Tibial nerve (tissue), 4 donors: ENCODE measurements at regions not wholly inside any gene's neighbourhood (a gene's known extent, or its start where the extent isn't known, plus 50 kb on each side); places are given as distances from the start of the nearest gene placed in this dataset.
A peak's percentile ranks its signal among the peaks of the same experiment; 100 is the strongest.

Experiments used
- DNase-seq, 2 donors: peaks; one replicate each; pipeline ENCODE4 v3.0.0-alpha.2; 2019; ENCODE audit warnings: low spot score in 2 of 2
- H3K27ac ChIP-seq, 4 donors: fragments of 200-600 bp; sonication (generic) in 3 of 4; one replicate each; pipeline ENCODE4 v1.5.1; 2017 to 2019; ENCODE audit warnings: mild to moderate bottlenecking in 1 of 4
- H3K27me3 ChIP-seq, 2 donors: fragments of 200-600 bp; sonication (generic) in 1 of 2; one replicate each; pipeline versions ENCODE4 v1.5.1 to v1.6.0; 2017 to 2019
- H3K36me3 ChIP-seq, 3 donors: fragments of 200-600 bp; sonication (generic); one replicate each; pipeline ENCODE4 v1.5.1; 2018 to 2019
- H3K4me1 ChIP-seq, 4 donors: fragments of 200-600 bp; sonication (generic) in 3 of 4; one replicate each; pipeline ENCODE4 v1.5.1; 2017 to 2019
- H3K4me3 ChIP-seq, 4 donors: fragments of 200-600 bp; sonication (generic) in 3 of 4; one replicate each; pipeline ENCODE4 v1.5.1; 2017 to 2019; ENCODE audit warnings: mild to moderate bottlenecking in 1 of 4, moderate library complexity in 1 of 4
- H3K9me3 ChIP-seq, 4 donors: fragments of 200-600 bp; sonication (generic) in 3 of 4; one replicate each; pipeline ENCODE4 v1.5.1; 2017 to 2019
- EP300 ChIP-seq, 2 donors: sonication (generic); formaldehyde crosslinking; IDR thresholded peaks; one replicate each; pipeline ENCODE4 v1.6.1; 2017; ENCODE audit warnings: antibody characterized with exemption in 2 of 2, mild to moderate bottlenecking in 1 of 2
- POLR2A ChIP-seq, 2 donors: fragments of 450-650 bp; IDR thresholded peaks; one replicate each; pipeline ENCODE4 v1.6.1; 2017; ENCODE audit warnings: antibody characterized with exemption in 2 of 2, mild to moderate bottlenecking in 2 of 2, moderate library complexity in 2 of 2
- WGBS, 2 donors: methylation state at CpG; one replicate each; pipeline ENCODE4 v1.1.5; 2018; 5-methylcytosine and 5-hydroxymethylcytosine counted together
- TF ChIP-seq, protein P1 (sequence below), 5 experiments: fragments of 200-600 bp in 3 of 5; fragments of 450-650 bp in 2 of 5; sonication (generic) in 3 of 5; IDR thresholded peaks; one replicate each; pipeline ENCODE4 v1.5.1; 2016 to 2019; ENCODE audit warnings: antibody characterized with exemption in 5 of 5, mild to moderate bottlenecking in 3 of 5, moderate library complexity in 2 of 5

DNA sequence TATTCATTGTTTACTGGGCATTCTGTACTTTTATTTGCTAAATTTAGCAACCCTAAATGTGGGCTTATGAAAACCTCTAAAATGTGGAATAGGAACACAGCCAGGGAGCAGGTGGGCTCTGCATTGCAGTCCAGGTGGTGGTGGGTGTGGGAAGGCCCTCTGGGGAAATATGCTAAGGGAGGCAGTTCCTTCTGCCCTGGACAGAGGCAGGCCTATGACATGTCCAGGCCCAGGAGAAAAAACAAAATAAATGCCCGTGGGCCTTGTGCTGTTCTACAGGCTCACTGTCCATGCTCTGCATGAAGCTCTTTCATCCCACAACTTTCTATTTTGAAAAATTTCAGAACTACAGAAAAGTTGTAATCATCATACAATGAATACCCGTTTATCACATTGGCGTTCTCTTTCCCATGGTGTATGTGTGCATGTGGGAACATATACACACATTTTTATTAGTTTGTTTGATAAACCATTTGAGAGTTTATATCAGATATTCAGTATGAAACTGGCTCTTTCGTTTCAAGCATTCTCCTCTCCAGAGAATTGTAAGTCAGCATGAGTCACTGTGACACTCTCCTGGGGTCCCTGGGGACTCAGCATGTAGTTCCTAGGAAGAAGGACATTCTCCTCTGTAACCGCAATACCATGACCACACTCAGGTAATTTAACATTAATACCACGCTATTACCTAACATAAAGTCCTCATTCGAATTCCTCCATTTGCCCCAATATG, 505.3 kb downstream of the COG6 start:
- Histone ChIP-seq H3K4me3 (no peak overlapping the region), H3K4me1 (peaks cover 0 to 7% (median 0%) of the 10 kb centered on the region in 4 donors), H3K9me3 (no peaks in the 10 kb centered on the region), H3K27me3 (no peaks in the 10 kb centered on the region), H3K36me3 (no peaks in the 10 kb centered on the region), H3K27ac (no peak overlapping the region)
- no peak for DNase-seq
- TF ChIP-seq POLR2A (IDR thresholded peaks at IDR 0.05) (no peak), EP300 (IDR thresholded peaks at IDR 0.05) (no peak)
- TF ChIP-seq, protein P1, sequence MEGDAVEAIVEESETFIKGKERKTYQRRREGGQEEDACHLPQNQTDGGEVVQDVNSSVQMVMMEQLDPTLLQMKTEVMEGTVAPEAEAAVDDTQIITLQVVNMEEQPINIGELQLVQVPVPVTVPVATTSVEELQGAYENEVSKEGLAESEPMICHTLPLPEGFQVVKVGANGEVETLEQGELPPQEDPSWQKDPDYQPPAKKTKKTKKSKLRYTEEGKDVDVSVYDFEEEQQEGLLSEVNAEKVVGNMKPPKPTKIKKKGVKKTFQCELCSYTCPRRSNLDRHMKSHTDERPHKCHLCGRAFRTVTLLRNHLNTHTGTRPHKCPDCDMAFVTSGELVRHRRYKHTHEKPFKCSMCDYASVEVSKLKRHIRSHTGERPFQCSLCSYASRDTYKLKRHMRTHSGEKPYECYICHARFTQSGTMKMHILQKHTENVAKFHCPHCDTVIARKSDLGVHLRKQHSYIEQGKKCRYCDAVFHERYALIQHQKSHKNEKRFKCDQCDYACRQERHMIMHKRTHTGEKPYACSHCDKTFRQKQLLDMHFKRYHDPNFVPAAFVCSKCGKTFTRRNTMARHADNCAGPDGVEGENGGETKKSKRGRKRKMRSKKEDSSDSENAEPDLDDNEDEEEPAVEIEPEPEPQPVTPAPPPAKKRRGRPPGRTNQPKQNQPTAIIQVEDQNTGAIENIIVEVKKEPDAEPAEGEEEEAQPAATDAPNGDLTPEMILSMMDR (IDR thresholded peaks at IDR 0.05) = no peak
- 76 to 85% methylated on average over 7 of the region's 7 CpGs for WGBS, 2 donors

GRCh38 chr13:40161351-40161810, 505.1 kb downstream of the FOXO1 start:
- Histone ChIP-seq H3K36me3 (no peaks in the 10 kb centered on the region), H3K27me3 (no peaks in the 10 kb centered on the region), H3K27ac (no peak overlapping the region), H3K4me1 (peaks cover 0 to 7% (median 0%) of the 10 kb centered on the region in 4 donors), H3K4me3 (no peak overlapping the region), H3K9me3 (no peaks in the 10 kb centered on the region)
- TF ChIP-seq POLR2A (IDR thresholded peaks at IDR 0.05) = no peak
- TF ChIP-seq EP300 (IDR thresholded peaks at IDR 0.05) = no peak
- TF ChIP-seq, protein P1 (IDR thresholded peaks at IDR 0.05) = no peak
- DNase-seq = no peak
- WGBS, 2 donors = 89 to 98% methylated on average over 4 of the region's 4 CpGs

DNA sequence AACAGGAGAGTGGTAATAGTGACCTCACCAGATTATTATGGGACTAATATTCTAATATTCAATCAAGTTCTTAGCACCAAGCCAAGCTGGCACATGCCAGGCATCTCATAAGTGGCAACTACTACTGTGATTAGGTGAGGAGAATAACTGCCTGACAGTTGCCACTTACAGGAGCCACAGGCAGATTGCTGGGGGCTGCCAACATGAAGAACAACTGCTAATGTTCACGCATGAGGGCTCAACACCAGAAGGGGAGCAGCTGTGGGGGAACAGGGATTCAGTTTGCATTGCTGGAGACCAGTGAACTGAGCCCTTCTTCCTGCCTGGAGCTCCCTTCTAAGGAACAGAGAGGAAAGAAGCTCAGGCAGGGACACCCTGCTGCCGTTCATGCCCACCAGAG, 504.5 kb downstream of the FOXO1 start:
- Histone ChIP-seq H3K4me3 (no peak overlapping the region), H3K36me3 (no peaks in the 10 kb centered on the region), H3K9me3 (no peaks in the 10 kb centered on the region), H3K27ac (no peak overlapping the region), H3K4me1 (peaks cover 0 to 7% (median 0%) of the 10 kb centered on the region in 4 donors), H3K27me3 (no peaks in the 10 kb centered on the region)
- TF ChIP-seq, protein P1 (IDR thresholded peaks at IDR 0.05) = no peak
- no peak for TF ChIP-seq POLR2A (IDR thresholded peaks at IDR 0.05)
- WGBS, 2 donors = 94 to 100% methylated on average over 2 of the region's 2 CpGs
- DNase-seq = no peak

DNA sequence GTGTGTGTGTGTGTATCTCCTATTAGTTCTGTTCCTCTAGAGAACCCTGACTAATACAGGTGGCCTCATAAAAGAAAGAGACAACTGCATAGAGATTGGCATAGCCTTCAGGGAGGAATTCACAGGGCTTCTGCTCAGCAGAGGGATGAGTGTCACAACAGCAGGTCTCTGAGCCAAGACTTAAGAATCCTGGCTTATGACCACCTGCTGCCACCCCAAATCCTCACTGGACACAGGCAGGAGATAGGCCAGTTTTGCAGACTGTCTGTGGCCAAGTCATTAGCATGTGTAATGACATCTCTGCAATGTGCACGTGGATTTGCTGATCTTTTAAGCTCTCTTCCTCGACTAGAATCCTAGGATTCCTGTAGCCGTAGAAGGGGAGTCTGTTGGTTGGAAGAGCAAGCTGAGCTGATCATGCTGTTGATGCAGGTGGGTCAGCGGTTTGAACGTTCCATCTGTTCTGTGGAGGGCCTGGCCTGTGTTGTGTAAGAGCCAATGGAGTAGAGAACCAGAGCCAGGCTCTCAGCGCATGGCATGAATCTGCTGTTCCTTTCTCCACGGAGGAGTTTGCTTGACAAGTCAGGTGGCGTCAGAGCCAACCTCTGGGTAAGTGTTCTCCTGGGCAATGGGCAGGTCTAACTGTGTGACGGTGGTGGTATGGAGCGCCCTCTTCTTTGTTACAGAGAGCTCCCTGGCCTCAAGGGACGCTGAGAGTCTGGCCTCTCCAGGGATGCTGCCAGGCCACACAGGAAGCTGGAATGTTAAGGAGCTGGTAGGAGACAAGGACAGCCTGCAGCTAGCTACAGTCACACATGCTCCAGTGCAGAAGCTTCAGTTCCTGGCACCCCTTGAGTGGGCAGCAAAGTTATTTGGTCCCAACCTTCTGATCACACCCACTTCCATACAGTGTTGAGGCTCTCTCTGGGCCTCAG, 503.1 kb downstream of the FOXO1 start:
- peaks cover 0 to 7% (median 0%) of the 10 kb centered on the region in 4 donors for H3K4me1 ChIP-seq
- 85 to 88% methylated on average over 11 of the region's 11 CpGs for WGBS, 2 donors
- no peak overlapping the region for H3K27ac ChIP-seq
- H3K4me3 ChIP-seq = no peak overlapping the region
- H3K36me3 ChIP-seq = no peaks in the 10 kb centered on the region
- no peak for DNase-seq
- no peaks in the 10 kb centered on the region for H3K9me3 ChIP-seq
- TF ChIP-seq POLR2A (IDR thresholded peaks at IDR 0.05) (no peak), EP300 (IDR thresholded peaks at IDR 0.05) (no peak)
- TF ChIP-seq, protein P1 (IDR thresholded peaks at IDR 0.05) = no peak
- no peaks in the 10 kb centered on the region for H3K27me3 ChIP-seq

DNA sequence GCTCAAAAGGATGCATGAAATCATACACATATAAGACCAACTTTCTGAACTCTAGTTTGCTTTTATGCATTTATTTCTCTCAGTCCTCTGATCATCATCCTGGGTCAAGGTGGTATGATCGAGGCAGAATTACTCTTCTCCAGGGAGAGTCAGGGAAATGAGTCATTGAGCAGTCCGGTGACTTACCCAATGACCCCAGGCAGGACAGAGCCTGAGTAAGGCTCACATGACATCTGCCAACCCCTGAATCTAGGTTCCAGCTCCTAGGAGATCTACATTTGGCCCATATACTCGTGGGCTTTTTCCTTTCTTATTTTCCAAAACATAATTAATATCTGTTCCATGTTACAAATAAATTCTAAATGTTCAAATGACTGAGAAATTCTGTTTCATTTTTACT, 502.3 kb downstream of the FOXO1 start:
- DNase-seq = no peak
- Histone ChIP-seq H3K4me3 (no peak overlapping the region), H3K27me3 (no peaks in the 10 kb centered on the region), H3K9me3 (no peaks in the 10 kb centered on the region), H3K36me3 (no peaks in the 10 kb centered on the region), H3K27ac (no peak overlapping the region), H3K4me1 (peaks cover 0 to 13% (median 0%) of the 10 kb centered on the region in 4 donors)
- peak in 1 of 2 donors; percentile 43 for TF ChIP-seq EP300 (IDR thresholded peaks at IDR 0.05)
- TF ChIP-seq POLR2A (IDR thresholded peaks at IDR 0.05) = no peak
- TF ChIP-seq, protein P1 (IDR thresholded peaks at IDR 0.05) = no peak
- WGBS, 2 donors = 59 to 71% methylated on average over 3 of the region's 3 CpGs
